HG03520 (cell line): ENCODE measurements at regions not wholly inside any gene's neighbourhood (a gene's known extent, or its start where the extent isn't known, plus 50 kb on each side); places are given as distances from the start of the nearest gene placed in this dataset.

Experiments used
- ATAC-seq: cut with Tn5 transposase; IDR thresholded peaks from one replicate; pipeline ENCODE4 v1.9.1; 2021; ENCODE audit warnings: mild to moderate bottlenecking, moderate library complexity; ENCODE audit not compliant: unreplicated experiment

DNA sequence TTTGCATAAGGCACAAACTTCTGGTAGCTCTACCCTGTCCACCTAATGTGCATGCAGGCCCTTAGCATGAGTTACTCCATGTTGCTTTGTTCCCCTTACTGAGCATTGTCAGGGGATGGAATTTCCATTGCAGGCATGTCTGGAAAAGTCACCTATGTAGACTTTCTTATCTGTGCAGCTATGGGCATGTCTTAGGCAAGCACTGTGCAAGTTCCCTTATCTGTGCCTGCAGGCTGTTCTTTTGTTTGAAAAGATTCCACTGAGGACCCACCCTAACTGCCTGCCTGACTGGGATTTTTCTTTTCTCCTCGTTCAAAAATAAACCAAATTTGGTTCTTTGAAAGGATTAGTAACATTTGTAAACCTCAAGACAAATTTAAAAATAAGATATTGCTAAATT lies 587.0 kb downstream of the CDH18 start:
- no peak for ATAC-seq

DNA sequence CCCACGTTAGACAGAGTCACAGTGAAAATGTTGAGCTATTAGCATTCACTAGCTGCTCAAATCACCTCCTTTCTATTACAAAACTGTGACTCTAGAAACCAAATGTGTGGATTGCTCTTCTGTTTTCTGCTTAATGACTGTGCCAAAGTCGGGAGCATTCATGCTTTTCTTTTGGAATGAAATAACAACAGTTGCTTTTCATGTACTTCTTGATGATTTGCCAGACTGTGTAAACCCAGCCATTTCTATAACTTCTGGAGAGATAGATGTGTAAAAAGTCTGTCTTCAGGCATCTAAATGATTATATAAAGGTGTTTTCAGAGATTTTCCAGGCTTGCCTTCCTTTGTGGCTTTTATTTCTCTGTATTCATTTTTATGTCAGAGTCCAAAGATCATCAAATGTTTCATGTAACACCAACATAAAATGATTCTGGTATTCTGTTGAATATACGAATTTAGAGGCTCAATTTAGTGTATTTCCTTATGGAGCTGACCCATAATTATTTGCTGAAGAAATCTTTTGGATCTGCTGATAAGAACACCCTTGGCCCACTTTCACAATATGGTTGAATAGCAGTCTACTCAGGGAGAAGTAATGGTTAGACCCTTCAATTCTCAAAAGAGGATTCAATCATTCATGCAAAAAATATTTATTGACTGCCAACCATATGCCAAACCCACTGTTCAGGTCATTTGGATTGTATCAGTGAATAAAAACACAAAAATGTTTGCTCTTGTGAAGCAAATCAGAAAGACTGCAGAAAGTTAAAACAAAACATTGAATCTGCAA lies 581.2 kb downstream of the CDH18 start:
- no peak for ATAC-seq

DNA sequence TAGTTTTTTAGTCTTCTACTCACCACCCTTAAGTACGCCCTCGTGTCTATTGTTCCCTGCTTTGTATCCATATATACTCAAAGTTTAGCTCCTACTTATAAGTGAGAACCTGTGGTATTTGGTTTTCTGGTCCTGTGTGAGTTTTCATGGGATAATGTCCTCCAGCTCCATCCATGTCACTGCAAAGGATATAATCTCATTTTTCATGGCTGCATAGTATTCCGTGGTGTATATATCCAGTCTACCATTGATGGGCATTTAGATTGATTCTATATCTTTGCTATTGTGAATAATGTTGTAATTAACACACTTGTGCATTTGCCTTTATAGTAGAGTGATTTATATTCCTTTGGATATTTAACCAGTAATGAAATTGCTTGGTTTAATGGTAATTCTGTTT lies 579.9 kb downstream of the CDH18 start:
- no peak for ATAC-seq

DNA sequence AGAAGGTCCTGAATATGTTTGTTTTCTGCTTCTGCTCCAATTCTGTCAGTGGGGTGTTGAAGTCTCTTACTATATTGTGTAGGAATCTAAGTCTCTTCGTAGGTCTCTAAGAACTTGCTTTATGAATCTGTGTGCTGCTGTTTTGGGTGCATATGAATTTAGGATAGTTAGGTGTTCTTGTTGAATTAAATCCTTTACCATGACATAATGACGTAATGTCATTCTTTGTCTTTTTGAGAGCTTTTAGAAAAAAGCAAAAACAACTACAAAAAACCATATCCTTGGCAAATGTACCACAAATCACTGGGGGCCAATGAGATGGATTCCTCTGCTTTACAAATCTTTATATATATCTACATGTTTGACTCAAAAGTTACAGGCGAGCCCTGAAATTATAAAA lies 576.1 kb downstream of the CDH18 start:
- ATAC-seq, result no peak
